ENCODE measurements at regions not wholly inside any gene's neighbourhood (a gene's known extent, or its start where the extent isn't known, plus 50 kb on each side); places are given as distances from the start of the nearest gene placed in this dataset.
A peak's percentile ranks its signal among the peaks of the same experiment; 100 is the strongest.
"Not testable (repeated sequence)": the region's sequence is repeated elsewhere in the genome, so short reads cannot be mapped to it uniquely, and the experiment has no call there.

DNA sequence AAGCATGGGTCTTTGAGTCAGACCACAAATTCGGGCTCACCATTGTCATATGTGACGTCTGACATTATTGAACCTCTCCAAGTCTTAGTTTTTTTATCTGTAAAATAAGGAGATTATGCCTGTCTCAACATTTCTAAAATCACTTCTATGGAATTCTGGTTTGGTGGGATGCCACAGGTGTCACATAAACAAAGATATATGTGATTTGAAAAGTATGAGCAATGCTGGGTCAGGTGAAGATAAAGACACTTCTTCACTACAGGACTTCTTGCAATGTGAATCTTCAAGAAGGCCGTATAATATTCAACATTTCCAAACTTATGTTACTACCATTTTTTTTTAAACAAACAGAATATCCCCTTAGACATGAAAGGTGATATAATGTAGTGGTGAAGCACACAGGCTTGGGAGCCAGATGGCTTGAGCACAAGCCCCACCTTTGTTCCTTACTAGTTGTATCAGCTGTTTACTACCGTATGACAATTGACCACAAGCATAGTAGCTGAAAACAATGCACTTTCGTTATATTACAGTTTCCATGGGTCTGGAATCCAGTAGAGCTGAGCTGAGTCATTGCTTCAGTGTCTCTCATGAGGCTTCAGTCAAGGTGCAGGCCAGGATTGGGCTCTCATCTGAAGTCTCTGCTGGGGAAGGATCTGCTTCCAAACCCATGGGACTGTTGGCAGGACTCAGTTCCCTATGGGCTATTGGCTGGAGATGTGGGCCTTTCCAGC, 87.7 kb downstream of the UTP18 start:
- DNase-seq (ENCODE audit: low spot score), result no peak

DNA sequence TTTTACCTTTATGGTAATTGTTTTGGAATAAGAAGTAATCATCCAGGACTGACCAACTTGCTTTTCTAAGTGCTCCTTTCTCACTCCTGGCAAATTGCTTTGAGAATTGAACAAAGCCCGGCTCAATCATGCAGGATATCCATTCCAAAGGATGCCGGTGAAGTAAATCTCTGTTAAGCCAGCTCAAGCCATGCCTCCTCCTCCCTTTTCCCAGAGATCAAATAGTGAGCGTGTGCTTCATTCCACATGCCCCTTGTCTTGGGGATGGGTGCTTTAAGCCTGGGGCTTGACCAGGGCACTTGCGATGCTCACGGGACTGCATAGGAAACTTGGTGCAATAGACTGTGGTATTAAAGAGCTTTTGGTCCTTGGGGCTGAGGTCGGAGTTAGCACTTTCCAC, 90.7 kb downstream of the UTP18 start:
- DNase-seq (ENCODE audit: low spot score), result no peak

DNA sequence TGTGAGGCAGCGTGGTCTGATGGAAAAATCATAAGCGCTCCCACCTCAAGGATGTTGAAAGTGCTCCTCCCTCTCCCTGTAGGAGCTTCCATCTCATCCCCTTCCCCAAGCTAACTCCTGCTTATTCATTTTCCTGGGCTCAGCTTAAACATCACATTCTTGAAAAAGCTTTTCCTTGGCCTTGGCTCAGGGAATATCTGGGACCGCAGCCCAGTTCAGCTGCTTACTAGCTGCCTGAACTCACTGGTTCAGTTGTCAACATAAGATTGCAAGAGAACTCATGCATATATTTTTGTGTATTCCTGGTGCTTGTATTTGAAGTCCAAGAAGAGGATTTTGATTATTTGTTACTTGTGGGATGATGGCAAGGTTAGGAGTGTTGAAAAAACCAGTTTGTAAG, 91.5 kb downstream of the UTP18 start:
- no peak for DNase-seq (ENCODE audit: low spot score)

DNA sequence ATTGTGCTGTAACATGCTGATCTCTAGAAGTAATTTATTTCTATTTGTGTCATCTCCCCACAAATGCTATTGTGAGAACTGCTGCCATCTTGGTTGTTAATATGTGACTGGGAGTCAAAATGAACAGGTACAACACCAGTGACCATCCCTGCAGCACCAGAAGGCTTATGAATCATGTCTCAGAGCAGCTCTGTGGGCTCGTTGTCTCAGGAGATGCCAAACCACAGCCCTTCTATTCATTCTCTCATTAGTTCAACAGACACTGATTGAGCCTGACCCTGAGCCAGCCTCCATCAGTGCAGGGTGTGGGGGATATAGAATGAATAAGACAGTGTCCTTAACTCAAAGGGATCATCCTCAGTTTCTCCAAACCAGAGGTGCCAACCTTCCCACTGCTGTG, 92.5 kb downstream of the UTP18 start:
- no peak for DNase-seq (ENCODE audit: low spot score)

DNA sequence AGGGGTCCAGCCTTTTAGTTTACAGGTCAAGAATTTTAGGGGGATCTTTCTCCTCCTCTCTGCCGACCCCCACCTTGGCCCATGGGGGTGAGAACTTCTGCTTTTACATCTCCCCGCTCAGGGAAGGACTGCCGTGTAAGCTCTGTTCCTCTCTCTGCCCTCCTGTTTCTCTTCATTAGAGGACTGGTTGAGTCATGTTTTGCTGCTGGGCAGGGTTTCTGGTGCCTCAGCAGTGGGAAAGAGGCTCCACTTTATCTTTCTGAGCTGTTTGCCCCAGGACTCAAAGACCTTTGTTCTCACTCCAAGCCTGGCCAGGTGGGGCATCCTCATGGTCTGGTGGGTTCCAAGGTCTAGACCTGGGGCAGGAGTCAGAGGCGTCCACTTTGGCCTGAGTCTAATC, 93.0 kb downstream of the UTP18 start:
- no peak for DNase-seq (ENCODE audit: low spot score)

DNA sequence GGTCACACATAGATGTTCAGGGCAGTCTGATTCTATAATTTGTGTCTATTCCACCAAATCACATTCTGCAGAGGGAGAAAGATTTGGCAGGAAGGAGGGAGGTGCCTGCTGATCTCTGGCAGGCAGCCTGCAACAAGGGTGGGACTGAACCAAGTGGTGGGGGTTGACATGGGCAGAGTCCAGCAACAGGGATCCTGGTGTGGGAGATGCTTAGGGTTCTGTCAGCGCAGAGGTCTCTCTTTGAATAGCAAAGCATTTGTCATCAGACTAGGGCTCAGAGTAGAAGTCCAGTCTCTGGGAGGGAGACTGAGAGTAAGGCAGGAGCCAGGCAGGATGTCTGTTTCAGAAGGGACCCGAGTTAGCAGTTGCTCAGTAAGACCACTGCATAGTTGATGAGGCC, 94.6 kb downstream of the UTP18 start:
- DNase-seq (ENCODE audit: low spot score), result no peak

DNA sequence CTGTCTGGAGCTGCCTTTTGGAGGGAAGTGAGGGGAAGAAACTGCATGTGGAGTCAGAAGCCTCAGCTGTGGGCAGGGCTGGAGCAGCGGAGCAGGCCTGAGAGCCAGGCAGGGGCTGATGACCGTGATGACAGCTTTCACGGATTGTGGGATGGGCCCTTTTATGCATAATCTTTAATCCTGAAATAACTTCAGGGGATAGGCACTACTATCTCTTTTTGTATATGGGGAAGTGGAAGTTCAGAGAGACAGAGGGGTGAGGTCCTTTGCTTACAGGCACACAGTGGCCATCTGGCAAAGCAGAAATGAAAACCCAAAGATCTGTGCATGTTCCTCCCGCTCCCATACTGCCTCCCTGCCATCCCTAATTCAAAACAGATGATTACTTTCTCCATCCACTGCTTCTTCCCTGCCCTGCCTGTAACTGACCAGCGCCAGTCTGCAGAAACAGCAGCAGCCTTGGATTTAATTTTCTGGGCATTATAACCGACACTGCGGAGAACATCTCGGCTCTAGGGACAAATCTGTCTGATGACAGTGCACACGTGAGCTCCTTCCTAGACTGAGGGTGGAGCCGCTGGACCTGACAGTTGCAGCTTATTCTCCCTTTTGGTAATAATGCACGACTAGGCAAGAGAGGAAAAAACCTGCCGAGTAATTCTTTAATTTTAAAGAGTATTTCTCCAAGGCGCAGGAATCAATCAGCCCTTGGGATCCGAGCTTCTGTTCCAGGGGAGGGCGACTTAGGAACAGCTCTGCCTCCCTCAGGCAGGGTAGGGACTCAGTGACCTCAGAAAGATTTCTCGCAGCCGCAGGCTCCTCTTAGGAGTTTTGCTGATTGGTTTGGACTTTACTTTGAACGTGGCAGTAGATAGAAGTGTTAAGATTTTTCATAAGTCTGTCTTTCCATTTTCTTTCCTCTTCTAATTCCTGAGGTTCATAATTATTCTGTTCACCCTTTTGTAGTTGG, 95.4 kb downstream of the UTP18 start:
- no peak for DNase-seq (ENCODE audit: low spot score)

DNA sequence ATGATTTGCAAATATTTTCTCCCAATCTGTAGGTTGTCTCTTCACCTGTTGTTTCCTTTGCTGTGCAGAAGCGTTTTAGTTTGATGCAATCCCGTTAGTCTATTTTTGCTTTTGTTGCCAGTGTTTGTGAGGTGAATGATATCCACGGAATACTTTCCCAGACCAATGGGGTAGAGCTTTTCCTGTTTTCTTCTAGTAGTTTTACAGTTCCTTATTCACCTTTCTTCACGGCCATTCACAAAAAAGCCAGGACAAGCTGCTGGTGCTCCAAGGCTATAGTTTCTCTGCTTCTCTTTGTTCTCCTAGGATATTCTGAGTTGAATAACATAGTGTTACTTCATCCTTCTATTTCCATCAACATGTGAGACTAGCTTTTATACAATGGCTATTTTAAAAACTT, 98.7 kb downstream of the UTP18 start:
- no peak for DNase-seq (ENCODE audit: low spot score)

DNA sequence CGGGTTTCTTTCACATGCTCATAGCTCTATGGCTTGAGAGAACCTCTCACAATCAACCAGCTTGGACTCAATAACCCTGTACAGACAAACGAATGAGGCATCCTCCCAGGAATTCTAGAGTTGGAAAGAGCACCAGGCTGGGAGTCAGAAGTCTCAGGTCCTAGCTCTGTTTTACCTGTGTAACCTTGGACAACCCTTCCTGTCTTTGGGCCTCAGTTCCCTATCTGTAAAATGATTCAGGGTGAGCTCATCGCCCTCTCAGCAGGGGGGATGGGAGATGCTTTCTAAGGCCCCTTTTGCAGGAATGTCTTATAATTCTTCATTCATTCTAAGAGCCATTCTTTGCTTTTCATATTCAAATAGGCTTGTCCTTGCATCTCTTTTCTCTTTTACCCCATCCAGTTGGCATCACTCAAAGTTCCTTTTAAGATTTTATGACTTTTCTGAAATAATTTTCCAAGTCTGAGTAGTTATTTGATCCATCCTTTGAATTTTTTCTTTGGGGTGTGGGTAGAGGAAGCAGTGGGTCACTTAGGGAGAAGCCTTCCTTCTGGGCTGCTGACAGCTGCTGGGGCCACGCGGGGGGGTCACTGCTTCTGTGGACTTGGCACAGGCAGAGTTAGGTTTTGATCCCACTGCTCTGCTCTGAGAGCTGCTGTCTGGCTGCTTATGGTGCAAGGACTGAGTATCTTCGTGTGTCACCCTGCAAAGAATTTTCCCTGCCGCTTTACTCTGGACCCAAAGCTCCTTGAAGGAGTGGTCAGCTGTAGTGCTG, 102.7 kb downstream of the UTP18 start:
- no peak for DNase-seq (ENCODE audit: low spot score)

DNA sequence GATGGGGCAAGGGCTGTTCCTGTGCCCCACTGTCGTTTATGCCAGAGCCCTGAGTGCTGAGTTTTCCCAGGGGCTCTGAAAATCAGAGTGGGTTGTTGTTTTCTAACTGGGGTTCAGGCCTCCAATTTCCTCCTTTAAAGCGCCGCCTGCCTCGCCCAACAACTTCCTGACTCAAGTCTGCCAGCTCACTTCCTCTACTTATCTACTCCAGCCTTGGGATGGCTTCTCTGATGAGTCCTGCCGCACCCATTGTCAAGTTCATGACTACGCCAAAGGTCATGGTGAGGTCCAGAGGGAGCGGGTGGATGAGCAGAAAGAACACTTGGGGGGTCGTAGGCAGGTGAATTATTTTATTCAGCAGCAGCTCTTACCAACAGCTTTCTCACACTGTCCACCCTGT, 104.7 kb downstream of the UTP18 start:
- DNase-seq (ENCODE audit: low spot score), result no peak

DNA sequence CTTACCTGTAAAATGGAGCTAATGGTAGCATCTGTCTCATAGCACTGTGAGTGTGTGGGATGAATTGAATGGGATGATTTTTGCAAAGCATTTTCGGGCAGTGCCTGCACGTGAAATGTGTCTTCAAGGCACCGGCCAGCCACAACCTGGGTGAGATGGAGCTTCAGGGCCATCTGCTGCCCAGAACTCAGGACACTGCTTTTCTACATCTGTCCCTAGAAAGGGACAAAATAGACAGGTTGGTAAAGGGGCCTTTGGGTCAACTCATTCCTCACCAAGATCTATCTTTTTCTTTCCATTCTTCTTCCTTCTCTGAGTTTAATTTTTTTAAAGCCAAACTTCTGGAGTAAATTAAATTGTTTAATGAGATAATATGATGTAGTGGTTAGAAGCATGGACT, 106.5 kb downstream of the UTP18 start:
- DNase-seq (ENCODE audit: low spot score), result no peak

DNA sequence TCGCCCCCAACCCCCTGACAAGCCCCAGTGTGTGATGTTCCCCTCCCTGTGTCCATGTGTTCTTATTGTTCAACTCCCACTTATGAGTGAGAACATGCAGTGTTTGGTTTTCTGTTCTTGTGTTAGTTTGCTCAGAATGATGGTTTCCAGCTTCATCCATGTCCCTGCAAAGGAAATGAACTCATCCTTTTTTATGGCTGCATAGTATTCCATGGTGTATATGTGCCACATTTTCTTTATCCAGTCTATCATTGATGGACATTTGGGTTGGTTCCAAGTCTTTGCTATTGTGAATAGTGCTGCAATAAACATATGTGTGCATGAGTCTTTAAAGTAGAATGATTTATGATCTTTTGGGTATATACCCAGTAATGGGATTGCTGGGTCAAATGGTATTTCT, 107.5 kb downstream of the UTP18 start:
- not testable (repeated sequence) for DNase-seq (ENCODE audit: low spot score)

DNA sequence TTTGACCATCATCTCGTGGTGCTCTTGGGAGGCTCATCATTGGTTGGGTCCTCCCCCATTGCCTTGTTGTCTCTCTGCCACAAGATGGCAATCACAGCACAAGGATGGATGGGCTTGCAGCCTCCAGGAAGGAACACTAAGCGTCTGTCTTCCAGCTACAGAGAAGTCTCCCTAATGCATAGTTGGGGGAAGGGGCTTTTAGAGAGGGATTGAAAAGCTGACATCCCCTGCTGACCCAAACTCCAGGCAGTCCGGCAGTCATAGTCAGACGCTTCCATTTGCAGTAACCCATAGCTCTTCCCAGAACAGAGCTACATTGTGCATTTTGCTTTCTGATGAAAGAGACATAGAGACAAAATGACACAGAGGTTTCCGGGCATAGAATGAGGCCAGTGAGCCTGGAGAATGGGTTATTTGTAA, 111.4 kb downstream of the UTP18 start:
- peak; percentile 63 for DNase-seq (ENCODE audit: low spot score)

DNA sequence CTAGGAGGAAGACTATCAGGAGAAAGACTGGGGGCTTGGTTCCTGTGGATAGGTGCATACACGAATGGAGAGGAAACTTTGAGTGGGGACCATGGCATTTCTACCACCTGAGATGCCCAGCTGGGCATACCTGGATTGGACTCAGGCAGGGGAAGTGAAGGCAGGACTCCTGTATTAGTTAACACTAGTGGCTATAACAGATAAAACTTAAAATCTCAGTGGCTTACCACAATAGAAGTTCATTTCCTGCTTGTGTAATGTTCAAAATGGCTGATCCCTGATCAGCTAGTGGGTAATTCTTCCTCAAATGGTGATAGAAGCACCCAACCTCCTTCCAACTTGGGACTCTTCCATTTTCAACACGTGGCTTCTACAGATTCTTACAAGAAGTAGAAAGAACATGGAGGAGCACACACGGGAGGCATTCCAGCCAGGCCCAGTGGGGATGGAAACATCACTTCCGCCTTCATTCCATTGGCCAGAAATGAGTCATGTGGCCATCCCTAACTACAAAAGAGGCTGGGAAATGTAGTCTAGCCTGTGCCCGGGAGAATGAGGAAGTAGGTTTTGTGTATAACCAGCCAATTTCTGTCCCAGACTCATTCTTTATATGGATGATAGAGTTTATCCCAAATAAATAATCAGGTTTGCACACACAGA, 112.1 kb downstream of the UTP18 start:
- peak; percentile 96 for DNase-seq (ENCODE audit: low spot score)

DNA sequence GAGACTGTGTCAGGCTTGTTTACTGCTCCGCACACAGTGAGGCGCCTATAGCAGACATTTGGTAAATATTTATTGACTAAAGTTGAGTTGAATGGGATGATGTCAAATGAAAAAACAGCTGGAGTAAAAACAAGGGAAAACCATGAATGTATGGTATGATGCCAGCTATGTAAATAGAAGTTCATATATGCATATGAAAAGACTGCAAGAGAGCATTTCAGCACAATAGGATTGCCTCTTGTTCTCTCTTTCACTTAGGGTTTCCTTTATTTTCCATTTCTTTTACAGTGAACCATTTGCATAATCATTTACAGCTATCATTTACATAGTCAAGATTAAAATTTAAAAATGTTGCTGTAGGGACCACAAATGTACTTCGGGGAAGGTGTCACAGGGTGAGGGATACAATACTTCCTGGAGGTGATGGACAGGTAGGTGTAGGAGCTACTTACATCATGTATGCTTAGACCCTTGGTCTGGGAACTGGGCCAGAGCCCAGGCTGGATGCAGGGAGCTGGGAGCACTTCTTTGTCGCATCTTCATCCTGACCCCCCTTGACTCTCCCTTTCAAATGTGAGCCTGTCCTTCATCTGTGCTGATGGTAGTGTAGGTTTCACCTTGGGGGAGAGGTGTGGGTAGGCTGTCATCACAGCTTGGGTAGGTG, 113.3 kb downstream of the UTP18 start:
- DNase-seq (ENCODE audit: low spot score), result no peak

DNA sequence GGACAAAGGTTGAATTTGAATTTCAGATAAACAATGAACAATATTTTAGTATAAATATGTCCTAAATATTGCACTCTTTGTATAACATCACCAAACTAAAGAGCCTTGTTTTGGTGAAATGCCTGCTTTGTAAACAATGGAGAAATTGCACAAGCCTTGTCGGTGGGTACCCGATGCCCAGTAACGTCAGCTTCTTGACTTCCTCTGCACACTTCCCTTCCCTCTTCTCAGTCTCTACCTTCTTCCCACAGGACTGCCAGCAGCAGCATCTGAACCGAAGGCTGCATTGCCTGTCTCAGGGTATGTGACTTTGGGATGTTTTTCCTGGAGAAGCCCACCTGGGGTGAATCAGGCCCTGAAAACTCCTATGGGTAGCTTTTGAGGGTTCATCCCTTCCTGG, 113.9 kb downstream of the UTP18 start:
- DNase-seq (ENCODE audit: low spot score), result no peak

DNA sequence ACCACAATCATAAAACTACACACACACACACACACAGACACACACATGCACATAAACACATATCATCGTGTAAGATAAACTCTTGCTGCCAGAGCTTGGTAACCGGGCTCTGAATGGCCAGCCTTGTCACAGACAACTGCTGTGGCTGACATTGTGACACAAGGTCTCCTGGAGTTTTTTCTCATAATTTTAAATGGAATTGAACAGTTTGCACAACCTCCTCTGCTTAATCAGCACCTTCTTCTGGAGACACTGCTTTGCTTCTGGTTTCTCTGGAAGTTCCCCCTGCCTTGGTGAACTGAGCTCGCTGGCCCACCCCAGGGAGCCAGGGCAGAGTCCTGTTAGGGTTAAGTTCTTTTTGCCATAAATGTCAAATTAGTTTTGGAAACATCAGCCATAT, 115.4 kb downstream of the UTP18 start:
- no peak for DNase-seq (ENCODE audit: low spot score)

DNA sequence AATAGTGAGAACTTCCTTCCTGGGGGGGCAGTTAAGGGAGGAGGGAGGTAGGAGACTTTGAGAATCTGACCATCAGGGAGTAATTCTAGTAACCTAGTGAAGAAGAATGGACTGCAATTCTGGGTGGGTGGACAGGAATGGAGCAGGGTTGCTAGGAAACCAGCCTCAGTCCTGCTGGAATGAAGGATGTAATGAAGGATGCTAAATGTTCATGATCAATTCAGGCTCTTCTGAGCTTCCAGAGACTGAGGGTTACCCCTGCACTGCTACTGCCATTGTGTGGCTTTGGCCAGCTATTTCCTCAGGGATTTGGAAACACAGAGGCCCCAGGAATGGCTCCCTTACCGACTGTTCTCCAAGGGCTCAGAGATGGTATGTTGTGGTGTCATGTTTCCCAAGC, 116.4 kb downstream of the UTP18 start:
- no peak for DNase-seq (ENCODE audit: low spot score)

DNA sequence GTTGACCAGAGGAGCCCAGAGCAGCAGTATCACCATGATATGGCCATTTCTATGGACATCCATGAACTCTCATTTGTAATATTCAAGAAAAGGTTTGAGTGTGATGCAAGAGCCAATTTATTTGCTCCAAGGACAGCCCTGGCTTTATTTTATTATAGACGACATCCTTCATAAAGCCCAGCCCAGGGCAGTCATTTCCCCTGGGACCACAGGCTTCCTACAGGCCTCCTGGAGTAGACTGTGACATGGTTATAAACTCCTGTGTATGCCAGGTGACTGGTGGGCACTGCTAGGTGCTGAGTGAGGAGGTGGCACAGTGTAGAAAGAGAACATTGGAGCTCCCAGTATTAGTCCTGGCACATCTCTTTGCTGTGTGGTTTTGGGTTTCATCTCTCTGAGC, 120.9 kb downstream of the UTP18 start:
- DNase-seq (ENCODE audit: low spot score), result no peak

DNA sequence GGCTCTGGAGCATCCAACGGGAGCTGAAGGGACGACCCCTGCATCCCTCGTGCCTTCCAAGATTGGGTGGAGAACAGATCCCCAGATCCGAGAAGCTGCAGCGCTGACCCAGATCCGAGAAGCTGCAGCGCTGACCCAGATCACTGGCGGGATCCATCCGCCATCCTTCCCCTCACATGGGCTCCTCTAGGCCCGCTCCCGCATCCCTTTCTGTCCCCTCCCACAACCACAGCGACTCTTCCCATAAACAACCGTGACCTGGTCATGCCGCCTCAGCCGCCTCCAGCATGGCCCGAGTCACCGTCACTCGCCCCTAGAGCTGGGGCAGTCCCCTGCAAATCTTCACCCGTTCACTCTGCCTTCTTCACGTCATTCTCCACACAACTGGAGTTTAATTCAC, 124.9 kb downstream of the UTP18 start:
- DNase-seq (ENCODE audit: low spot score), result no peak

DNA sequence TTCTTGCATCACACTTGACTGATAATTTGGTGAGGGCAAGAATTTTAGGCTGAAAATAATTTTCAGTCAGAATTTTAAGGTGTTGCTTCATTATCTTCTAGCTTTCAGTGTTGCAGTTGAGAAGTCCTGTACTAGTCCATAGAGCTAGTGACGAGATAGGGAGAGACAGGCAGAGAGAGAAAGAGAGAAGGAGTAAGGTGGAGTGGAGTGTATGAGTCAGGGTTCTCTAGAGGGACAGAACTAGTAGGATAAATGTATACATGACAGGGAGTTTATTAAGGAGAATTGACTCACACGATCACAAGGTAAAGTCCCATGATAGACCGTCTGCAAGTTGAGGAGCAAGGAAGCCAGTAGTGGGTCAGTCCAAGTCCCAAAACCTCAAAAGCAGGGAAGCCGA, 127.2 kb downstream of the UTP18 start:
- DNase-seq (ENCODE audit: low spot score), result no peak

DNA sequence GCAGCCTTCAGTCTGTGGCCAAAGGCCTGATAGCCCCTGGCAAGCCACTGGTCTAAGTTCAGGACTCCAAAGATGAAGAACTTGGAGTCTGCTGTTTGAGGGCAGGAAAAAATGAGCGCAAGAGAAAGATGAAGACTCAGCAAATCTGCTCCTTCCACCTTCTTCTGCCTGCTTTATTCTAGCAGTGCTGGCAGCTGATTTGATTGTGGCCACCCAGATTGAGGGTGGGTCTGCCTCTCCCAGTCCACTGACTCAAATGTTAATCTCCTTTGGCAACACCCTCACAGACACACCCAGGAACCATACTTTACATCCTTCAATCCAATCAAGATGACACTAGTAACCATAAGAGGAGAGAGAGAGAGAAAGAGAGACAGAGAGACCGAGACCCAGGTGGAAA, 127.6 kb downstream of the UTP18 start:
- no peak for DNase-seq (ENCODE audit: low spot score)
